Mesendoderm (in vitro differentiated cells): ENCODE measurements at regions not wholly inside any gene's neighbourhood (a gene's known extent, or its start where the extent isn't known, plus 50 kb on each side); places are given as distances from the start of the nearest gene placed in this dataset.
A peak's percentile ranks its signal among the peaks of the same experiment; 100 is the strongest.

ENCODE experiments used
- DNase-seq: peaks from one replicate; pipeline ENCODE4 v3.0.0; 2013
- H2AK5ac ChIP-seq: 2 replicates; pipeline ENCODE4 v1.6.1; 2013; ENCODE audit warnings: low read length, inconsistent platforms
- H2BK120ac ChIP-seq: 2 replicates; pipeline ENCODE4 v1.6.1; 2013; ENCODE audit warnings: low read depth, mild to moderate bottlenecking, low read length, moderate library complexity, mixed read lengths
- H2BK15ac ChIP-seq: replicated peaks from 2 replicates; pipeline ENCODE4 v1.6.1; 2013; ENCODE audit warnings: low read depth, mild to moderate bottlenecking, moderate library complexity
- H2BK5ac ChIP-seq: 2 replicates; pipeline ENCODE4 v1.6.1; 2013; ENCODE audit warnings: low read length, inconsistent platforms
- H3K18ac ChIP-seq: 2 replicates; pipeline ENCODE4 v1.6.1; 2013; ENCODE audit warnings: mild to moderate bottlenecking, low read length, mixed read lengths
- H3K23ac ChIP-seq: one replicate; pipeline ENCODE4 v1.6.1; 2013; ENCODE audit warnings: low read length
- H3K27ac ChIP-seq: 2 replicates; pipeline ENCODE4 v1.5.1; 2013; ENCODE audit warnings: low read depth, mild to moderate bottlenecking, inconsistent platforms, low read length, moderate library complexity
- H3K27me3 ChIP-seq: 2 replicates; pipeline ENCODE4 v1.6.1; 2013; ENCODE audit warnings: low read length, control low read depth, mild to moderate bottlenecking, inconsistent platforms; ENCODE audit not compliant: insufficient read depth, poor library complexity
- H3K36me3 ChIP-seq: 2 replicates; pipeline ENCODE4 v1.6.1; 2013; ENCODE audit warnings: low read length, inconsistent platforms; ENCODE audit not compliant: control insufficient read depth, insufficient read depth
- H3K4ac ChIP-seq: one replicate; pipeline ENCODE4 v1.6.1; 2013; ENCODE audit warnings: low read depth, mild to moderate bottlenecking, low read length, moderate library complexity
- H3K4me1 ChIP-seq: 2 replicates; pipeline ENCODE4 v1.6.1; 2013; ENCODE audit warnings: low read depth, low read length, inconsistent platforms; ENCODE audit not compliant: control insufficient read depth
- H3K4me2 ChIP-seq: 2 replicates; pipeline ENCODE4 v1.6.1; 2013; ENCODE audit warnings: low read length
- H3K4me3 ChIP-seq: 2 replicates; pipeline ENCODE4 v1.5.1; 2013; ENCODE audit warnings: mild to moderate bottlenecking, low read length
- H3K56ac ChIP-seq: one replicate; pipeline ENCODE4 v1.6.1; 2013; ENCODE audit warnings: low read length
- H3K79me1 ChIP-seq: 2 replicates; pipeline ENCODE4 v1.6.1; 2013; ENCODE audit warnings: low read length, inconsistent platforms
- H3K79me2 ChIP-seq: 2 replicates; pipeline ENCODE4 v1.6.1; 2013; ENCODE audit warnings: mild to moderate bottlenecking, low read length; ENCODE audit not compliant: control insufficient read depth, insufficient read depth
- H3K9ac ChIP-seq: 2 replicates; pipeline ENCODE4 v1.6.1; 2013; ENCODE audit warnings: low read length, inconsistent platforms
- H4K5ac ChIP-seq: one replicate; pipeline ENCODE4 v1.6.1; 2013; ENCODE audit warnings: low read length
- H4K8ac ChIP-seq: one replicate; pipeline ENCODE4 v1.6.1; 2013; ENCODE audit warnings: low read depth, mild to moderate bottlenecking, control low read depth, low read length, moderate library complexity
- WGBS: extraction: QIAGEN DNeasy Blood & Tissue Kit; methylation state at CpG from one replicate; pipeline ENCODE4 v1.1.7; 2013; ENCODE audit warnings: low lambda C conversion rate, missing lambda C conversion rate; ENCODE audit not compliant: insufficient coverage; ENCODE audit errors: extremely low coverage; 5-methylcytosine and 5-hydroxymethylcytosine counted together

- no peaks in the 10 kb centered on the region for H3K27me3 ChIP-seq
- H3K9ac ChIP-seq = no peak overlapping the region
- no peak for DNase-seq
- no peaks in the 10 kb centered on the region for H3K4me1 ChIP-seq
- no peak overlapping the region for H4K8ac ChIP-seq
- no peaks in the 10 kb centered on the region for H3K79me1 ChIP-seq
- no peak overlapping the region for H2BK120ac ChIP-seq
- no peak overlapping the region for H3K4ac ChIP-seq
- H3K56ac ChIP-seq = no peak overlapping the region
- H3K27ac ChIP-seq = no peak overlapping the region
- no peak overlapping the region for H3K4me3 ChIP-seq
- H2BK15ac ChIP-seq = no peak overlapping the region
- H2AK5ac ChIP-seq = no peak overlapping the region
- no peaks in the 10 kb centered on the region for H3K36me3 ChIP-seq
- H3K79me2 ChIP-seq = no peaks in the 10 kb centered on the region
- WGBS = no CpG with 5 or more reads among the region's 1 CpG
- no peak overlapping the region for H3K23ac ChIP-seq
- H2BK5ac ChIP-seq = no peak overlapping the region
- H3K4me2 ChIP-seq = no peak overlapping the region
- no peak overlapping the region for H3K18ac ChIP-seq
- H4K5ac ChIP-seq = no peak overlapping the region
Observed at GRCh38 chr1:240018617-240019016, 73.1 kb upstream of the FMN2 start.

DNA sequence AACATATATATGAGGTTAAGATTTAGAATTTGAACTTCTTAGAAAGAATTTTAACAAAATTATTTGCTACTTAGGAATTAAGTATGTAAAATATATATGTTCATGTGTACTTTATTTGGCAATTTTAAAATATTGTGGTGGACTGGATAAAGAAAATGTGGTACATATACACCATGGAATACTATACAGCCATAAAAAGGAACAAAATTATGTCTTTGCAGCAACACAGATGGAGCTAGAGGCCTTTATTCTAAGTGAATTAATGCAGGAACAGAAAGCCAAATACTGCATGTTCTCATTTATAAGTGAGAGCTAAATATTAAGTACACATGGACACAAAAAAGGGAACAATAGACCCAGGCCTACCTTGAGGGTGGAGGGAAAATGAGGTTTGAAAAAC, 72.2 kb upstream of the FMN2 start:
- Histone ChIP-seq H3K9ac (no peak overlapping the region), H3K23ac (no peak overlapping the region), H2BK15ac (no peak overlapping the region), H4K8ac (no peak overlapping the region), H2BK120ac (no peak overlapping the region), H3K79me1 (no peaks in the 10 kb centered on the region), H3K4me2 (no peak overlapping the region), H3K27ac (no peak overlapping the region), H2AK5ac (no peak overlapping the region), H3K4ac (no peak overlapping the region), H4K5ac (no peak overlapping the region), H3K36me3 (no peaks in the 10 kb centered on the region), H3K18ac (no peak overlapping the region), H2BK5ac (no peak overlapping the region), H3K4me3 (no peak overlapping the region), H3K79me2 (no peaks in the 10 kb centered on the region), H3K27me3 (no peaks in the 10 kb centered on the region), H3K56ac (no peak overlapping the region), H3K4me1 (no peaks in the 10 kb centered on the region)
- DNase-seq = no peak

DNA sequence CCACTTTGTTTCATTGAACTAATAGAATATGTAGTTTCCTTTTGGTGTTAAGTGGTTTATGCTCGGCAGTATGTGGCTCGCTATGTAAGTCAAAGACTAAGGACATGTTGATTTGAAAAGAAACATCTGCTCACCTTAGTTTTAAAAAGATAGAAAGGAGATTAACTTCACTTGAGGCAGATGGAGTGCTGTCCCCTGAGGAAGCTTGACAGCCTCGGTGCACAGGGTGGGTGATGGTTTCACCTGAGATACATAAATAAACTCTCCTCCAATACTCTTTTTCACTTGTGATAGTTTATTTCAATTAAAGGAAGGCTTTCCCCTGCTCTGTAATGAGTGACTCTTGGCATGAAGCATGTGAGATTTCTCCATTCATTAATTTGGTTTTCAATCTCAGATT, 70.8 kb upstream of the FMN2 start:
- DNase-seq = no peak
- H3K56ac ChIP-seq = no peak overlapping the region
- no peak overlapping the region for H3K4ac ChIP-seq
- no peak overlapping the region for H3K9ac ChIP-seq
- H3K4me2 ChIP-seq = no peak overlapping the region
- no peak overlapping the region for H2BK5ac ChIP-seq
- no peaks in the 10 kb centered on the region for H3K79me2 ChIP-seq
- no peak overlapping the region for H2AK5ac ChIP-seq
- H3K36me3 ChIP-seq = no peaks in the 10 kb centered on the region
- H3K79me1 ChIP-seq = no peaks in the 10 kb centered on the region
- WGBS = no CpG with 5 or more reads among the region's 3 CpGs
- H4K5ac ChIP-seq = no peak overlapping the region
- no peak overlapping the region for H2BK15ac ChIP-seq
- no peak overlapping the region for H3K4me3 ChIP-seq
- H3K23ac ChIP-seq = no peak overlapping the region
- no peaks in the 10 kb centered on the region for H3K27me3 ChIP-seq
- no peaks in the 10 kb centered on the region for H3K4me1 ChIP-seq
- H3K18ac ChIP-seq = no peak overlapping the region
- H3K27ac ChIP-seq = no peak overlapping the region
- no peak overlapping the region for H4K8ac ChIP-seq
- no peak overlapping the region for H2BK120ac ChIP-seq

- no CpG with 5 or more reads among the region's 3 CpGs for WGBS
Observed at GRCh38 chr1:240021709-240022108, 70.0 kb upstream of the FMN2 start.

GRCh38 chr1:240027059-240027462, 64.6 kb upstream of the FMN2 start:
- no peak overlapping the region for H3K27ac ChIP-seq
- no peak overlapping the region for H3K4me2 ChIP-seq
- H3K56ac ChIP-seq = no peak overlapping the region
- H2BK15ac ChIP-seq = no peak overlapping the region
- no peak overlapping the region for H3K23ac ChIP-seq
- H4K5ac ChIP-seq = no peak overlapping the region
- no peak overlapping the region for H3K18ac ChIP-seq
- H3K4me1 ChIP-seq = peaks cover 8% of the 10 kb centered on the region
- DNase-seq = peak; percentile 57
- H3K4ac ChIP-seq = no peak overlapping the region
- no peak overlapping the region for H2BK5ac ChIP-seq
- no peak overlapping the region for H4K8ac ChIP-seq
- H2BK120ac ChIP-seq = no peak overlapping the region
- H3K9ac ChIP-seq = no peak overlapping the region
- H3K4me3 ChIP-seq = no peak overlapping the region
- no peaks in the 10 kb centered on the region for H3K27me3 ChIP-seq
- no peaks in the 10 kb centered on the region for H3K79me2 ChIP-seq
- no CpG with 5 or more reads among the region's 5 CpGs for WGBS
- no peak overlapping the region for H2AK5ac ChIP-seq
- H3K79me1 ChIP-seq = no peaks in the 10 kb centered on the region
- H3K36me3 ChIP-seq = no peaks in the 10 kb centered on the region

More at GRCh38 chr1:240021709-240022108, 70.0 kb upstream of the FMN2 start:
- H2BK120ac ChIP-seq = no peak overlapping the region
- no peak overlapping the region for H3K27ac ChIP-seq
- H2BK5ac ChIP-seq = no peak overlapping the region
- H3K4me2 ChIP-seq = no peak overlapping the region
- no peak overlapping the region for H3K9ac ChIP-seq
- no peak overlapping the region for H3K18ac ChIP-seq
- no peaks in the 10 kb centered on the region for H3K4me1 ChIP-seq
- H3K4ac ChIP-seq = no peak overlapping the region
- no peak overlapping the region for H3K56ac ChIP-seq
- no peaks in the 10 kb centered on the region for H3K79me2 ChIP-seq
- H3K36me3 ChIP-seq = no peaks in the 10 kb centered on the region
- DNase-seq = no peak
- no peaks in the 10 kb centered on the region for H3K79me1 ChIP-seq
- H2AK5ac ChIP-seq = no peak overlapping the region
- no peak overlapping the region for H3K23ac ChIP-seq
- H2BK15ac ChIP-seq = no peak overlapping the region
- no peak overlapping the region for H4K8ac ChIP-seq
- no peak overlapping the region for H3K4me3 ChIP-seq
- no peak overlapping the region for H4K5ac ChIP-seq
- no peaks in the 10 kb centered on the region for H3K27me3 ChIP-seq

DNA sequence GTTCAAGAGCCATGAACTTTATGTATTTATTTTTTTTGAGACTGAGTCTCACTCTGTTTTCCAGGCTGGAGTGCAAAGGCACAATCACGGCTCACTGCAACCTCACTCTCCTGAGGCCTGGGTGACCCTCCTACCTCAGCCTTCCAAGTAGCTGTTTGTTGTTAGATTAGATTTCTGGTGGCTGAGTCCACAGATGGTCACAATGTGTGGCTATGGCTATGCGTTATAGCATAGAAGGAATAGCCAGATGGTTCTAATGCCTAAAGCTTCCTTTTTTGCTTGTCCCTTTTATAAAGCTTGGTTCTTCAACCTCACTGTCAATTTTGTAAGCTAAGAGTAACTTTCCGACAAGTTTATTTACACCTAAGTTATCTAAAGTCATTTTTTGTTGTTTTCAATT, 62.3 kb upstream of the FMN2 start:
- Histone ChIP-seq H3K79me1 (no peaks in the 10 kb centered on the region), H3K56ac (peak overlapping the region; percentile 35), H3K4me2 (no peak overlapping the region), H3K79me2 (no peaks in the 10 kb centered on the region), H3K4me3 (no peak overlapping the region), H3K27me3 (no peaks in the 10 kb centered on the region), H4K5ac (no peak overlapping the region), H2BK15ac (peak overlapping the region; percentile 45), H2AK5ac (no peak overlapping the region), H4K8ac (no peak overlapping the region), H3K23ac (no peak overlapping the region), H3K27ac (peak overlapping the region; percentile 40), H2BK5ac (peak overlapping the region; percentile 16), H3K4ac (no peak overlapping the region), H3K36me3 (no peaks in the 10 kb centered on the region), H3K4me1 (peaks cover 12% of the 10 kb centered on the region), H2BK120ac (no peak overlapping the region), H3K9ac (no peak overlapping the region), H3K18ac (peak overlapping the region; percentile 70)
- DNase-seq = peak; percentile 39
- no CpG with 5 or more reads among the region's 3 CpGs for WGBS
